NCI-H748 treated with DMSO at 0.1 percent for 48 hours (cell line): ENCODE measurements at regions not wholly inside any gene's neighbourhood (a gene's known extent, or its start where the extent isn't known, plus 50 kb on each side); places are given as distances from the start of the nearest gene placed in this dataset.
"Not testable (repeated sequence)": the region's sequence is repeated elsewhere in the genome, so short reads cannot be mapped to it uniquely, and the experiment has no call there.

ENCODE experiments used
- DNase-seq: peaks from one replicate; lab custom pipeline; 2025; lab: John Stamatoyannopoulos, UW

DNA sequence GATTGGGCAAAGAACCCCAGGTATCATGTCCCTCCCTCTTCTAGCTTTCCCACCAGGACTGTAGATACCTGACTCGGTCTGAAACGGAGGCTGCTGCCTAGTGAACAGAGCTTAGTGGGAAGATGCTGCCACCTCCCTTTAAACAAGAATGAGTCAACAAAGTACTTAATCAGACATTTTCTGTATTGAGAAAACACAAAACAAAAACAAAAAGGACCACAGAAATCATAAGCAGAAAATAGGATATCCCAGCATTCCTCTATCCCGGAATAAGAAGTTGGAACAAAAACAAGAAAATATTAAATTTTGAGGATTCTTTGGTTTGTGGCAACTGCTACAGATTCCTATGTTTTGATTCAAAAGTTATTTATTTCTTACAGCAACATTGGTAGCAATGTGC is 51.7 kb upstream of the COL8A1 start:
- DNase-seq = no peak

GRCh38 chr3:99579965-99580364 is 58.4 kb upstream of the COL8A1 start:
- no peak for DNase-seq

- DNase-seq = no peak
Measured at GRCh38 chr3:99579246-99579645, 59.1 kb upstream of the COL8A1 start.

- no peak for DNase-seq
Measured at GRCh38 chr3:99578339-99578970, 59.9 kb upstream of the COL8A1 start.

DNA sequence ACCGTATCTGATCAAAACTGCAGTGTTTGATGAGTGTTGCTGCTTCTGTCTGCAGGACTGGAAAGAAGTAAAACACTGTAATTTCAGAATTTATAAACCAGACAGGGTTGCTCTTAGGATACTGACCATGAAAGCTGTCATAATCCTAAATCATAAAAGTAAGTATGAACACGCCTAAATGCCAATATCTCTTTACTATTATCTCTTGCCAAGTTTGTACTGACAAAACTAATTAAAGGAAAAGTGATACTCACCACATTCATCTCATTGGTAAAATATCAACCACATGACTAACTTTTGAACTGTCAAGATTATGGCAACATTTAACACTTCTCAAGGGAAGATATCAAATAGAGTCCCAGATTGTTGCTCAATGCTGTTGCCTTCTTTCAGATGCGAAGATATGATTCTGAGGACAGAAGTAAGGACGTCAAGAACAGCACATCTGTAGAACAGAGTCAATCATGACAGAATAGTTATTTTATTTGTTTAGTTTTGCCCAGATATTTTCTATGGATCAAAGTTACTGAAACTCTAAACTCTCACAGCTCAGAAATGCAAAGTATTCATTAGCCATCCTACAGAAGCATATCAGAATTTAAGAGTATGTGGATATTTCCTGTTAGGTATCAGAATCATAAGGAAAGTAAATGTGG is 61.4 kb upstream of the COL8A1 start:
- no peak for DNase-seq

- no peak for DNase-seq
Measured at GRCh38 chr3:99575683-99576082, 62.7 kb upstream of the COL8A1 start.

DNA sequence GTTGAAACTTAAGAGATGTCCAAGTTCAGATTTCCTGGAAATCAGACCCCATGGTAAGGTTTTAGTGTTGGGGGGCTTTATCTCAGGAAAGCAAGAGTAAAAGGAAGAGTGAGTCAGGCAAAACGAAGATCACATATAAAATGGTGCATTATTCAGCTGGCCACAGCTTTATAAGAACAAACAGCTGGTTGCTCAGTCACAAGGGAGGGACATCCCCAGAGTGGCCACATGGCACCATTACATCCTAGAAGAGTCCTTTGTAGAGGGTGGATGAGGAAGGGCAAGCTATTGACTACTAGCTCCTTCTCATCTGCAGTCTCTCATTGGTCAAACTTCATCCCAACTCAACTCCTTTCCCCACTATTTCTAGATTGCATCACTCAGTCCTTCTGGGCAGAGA is 68.3 kb upstream of the COL8A1 start:
- no peak for DNase-seq

GRCh38 chr3:99568663-99569335 is 69.6 kb upstream of the COL8A1 start:
- DNase-seq = no peak

DNA sequence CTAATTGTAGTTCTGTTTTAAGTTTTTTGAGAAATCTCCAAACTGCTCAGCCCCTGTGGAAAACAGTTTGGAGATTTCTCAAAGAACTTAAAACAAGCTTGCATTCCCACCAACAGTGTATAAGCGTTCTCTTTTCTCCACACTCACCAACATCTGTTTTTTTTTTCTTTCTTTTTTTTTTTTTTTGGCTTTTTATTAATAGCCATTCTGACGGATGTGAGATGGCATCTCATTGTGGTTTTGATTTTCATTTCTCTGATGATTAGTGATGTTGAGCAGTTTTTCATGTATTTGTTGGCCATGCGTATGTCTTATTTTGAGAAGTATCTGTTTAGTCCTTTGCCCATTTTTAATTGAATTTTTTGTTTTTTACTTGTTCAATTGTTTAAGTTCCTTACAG is 73.1 kb upstream of the COL8A1 start:
- no peak for DNase-seq

GRCh38 chr3:99562990-99563607 is 75.3 kb upstream of the COL8A1 start:
- no peak for DNase-seq

GRCh38 chr3:99562138-99562537 is 76.3 kb upstream of the COL8A1 start:
- DNase-seq = no peak

DNA sequence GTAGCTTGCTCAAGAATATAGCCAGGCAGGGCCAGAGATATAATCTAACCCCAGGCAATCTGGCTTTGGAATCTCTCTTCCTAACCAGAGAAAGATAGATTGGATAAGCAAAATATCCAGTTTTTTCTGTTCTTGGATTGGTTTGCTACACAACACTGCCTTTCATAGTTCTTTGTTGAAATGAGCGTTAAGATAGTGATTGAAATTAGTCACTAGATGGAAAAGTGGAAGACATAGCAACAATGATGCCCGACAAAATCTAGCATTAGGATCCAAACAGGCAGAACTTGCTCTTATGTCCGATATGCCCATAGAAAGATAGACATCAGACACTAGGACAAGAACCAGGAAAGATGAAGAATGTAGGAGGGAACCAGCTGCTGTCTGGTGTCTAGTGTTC is 77.3 kb upstream of the COL8A1 start:
- DNase-seq = no peak

GRCh38 chr3:99559196-99559595 is 79.2 kb upstream of the COL8A1 start:
- no peak for DNase-seq

- not testable (repeated sequence) for DNase-seq
Measured at GRCh38 chr3:99555885-99556284, 82.5 kb upstream of the COL8A1 start.

DNA sequence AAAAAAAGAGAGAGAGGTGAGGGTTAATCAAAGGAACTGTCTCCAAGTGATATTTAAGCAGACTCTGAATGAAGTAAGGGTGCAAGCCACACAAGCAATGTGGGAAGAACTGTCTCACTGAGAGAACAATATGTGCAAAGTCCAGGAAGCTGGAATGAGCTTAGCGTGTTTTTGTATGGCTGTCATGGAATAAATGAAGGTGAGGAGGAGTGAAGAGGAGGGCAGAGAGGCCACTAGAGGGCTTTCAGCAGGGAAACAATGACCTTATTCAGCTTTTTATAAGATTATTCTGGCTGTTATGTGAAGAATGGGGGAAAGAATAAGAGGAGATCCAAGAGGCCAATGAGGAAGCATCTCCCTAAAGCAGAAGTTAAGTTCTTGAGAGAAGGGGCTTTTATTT is 86.9 kb upstream of the COL8A1 start:
- DNase-seq = no peak

GRCh38 chr3:99549957-99550603 is 88.3 kb upstream of the COL8A1 start:
- no peak for DNase-seq

DNA sequence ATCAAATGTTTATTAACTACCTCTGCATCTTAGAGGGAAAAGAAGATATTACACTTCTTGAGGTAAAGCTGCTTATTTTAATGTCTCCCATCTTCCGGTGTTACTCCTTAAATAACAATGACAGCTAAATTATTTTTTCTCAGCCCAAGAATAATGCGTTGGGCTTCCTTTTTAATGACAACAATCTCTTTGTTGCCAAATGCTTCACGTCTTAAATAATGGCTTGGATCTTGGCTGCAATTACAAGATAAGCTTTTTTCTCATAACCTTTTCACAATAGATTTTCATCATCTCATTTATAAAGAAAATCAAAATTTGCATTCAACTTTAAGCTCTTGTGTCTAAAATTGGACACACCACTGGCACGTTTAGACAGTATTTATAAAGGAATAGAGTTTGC is 89.2 kb upstream of the COL8A1 start:
- no peak for DNase-seq

DNA sequence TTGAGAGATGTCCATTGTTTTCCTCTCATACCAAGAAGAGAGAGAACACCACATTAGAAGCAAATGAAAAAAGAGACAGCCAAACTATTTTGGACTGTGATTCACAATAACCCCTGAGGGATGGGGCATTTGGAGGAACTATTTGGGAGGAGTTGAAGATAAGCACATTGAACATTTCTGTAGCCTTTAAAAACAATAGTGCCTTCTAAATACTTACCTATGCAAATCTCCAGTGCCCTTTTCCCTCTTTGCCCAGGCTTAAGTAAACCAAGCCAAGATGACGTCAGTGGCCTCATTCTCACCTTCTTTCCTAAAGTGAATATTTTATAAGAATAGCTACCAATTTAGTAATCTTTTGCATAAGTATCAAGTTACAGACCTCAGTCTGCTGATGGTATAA is 89.7 kb upstream of the COL8A1 start:
- no peak for DNase-seq

DNA sequence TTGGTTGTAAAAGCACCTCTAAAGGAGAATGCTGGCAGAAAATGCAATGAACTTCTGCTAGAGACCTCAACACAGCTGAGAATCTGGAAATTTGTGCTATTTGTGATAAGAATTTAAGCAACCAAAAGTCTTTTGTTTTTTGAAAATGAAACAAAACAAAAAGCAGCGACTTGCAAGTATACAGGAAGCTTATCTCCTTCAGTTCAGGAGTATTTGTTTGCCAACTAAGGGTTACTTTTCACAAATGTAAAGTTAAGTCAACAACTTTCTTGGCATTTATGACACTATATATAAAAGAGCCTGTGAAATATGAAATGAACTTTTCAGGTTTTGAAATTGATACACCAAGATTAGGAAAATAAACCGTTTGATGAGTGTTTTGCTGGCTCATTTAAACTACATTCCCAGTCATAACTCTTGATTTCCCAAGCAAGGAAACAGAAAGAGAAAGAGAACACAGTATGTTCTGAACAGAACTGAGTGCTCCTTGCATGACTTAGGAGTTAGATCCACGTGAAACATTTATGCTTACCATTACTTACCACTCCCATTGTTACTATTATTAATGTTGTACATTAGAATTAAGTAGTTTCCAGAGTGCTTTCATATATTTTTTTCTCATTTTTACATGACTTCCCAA is 92.3 kb upstream of the COL8A1 start:
- DNase-seq = no peak

GRCh38 chr3:99544786-99545281 is 93.6 kb upstream of the COL8A1 start:
- DNase-seq = no peak

- no peak for DNase-seq
Measured at GRCh38 chr3:99543796-99544195, 94.6 kb upstream of the COL8A1 start.
